ENCODE measurements at regions not wholly inside any gene's neighbourhood (a gene's known extent, or its start where the extent isn't known, plus 50 kb on each side); places are given as distances from the start of the nearest gene placed in this dataset.

- no peak for DNase-seq (ENCODE audit: low spot score)
- in situ Hi-C loops (cut with MboI; ENCODE audit: low sequenced_read_pairs, unreplicated experiment), result no loop called here
- no peak for TF ChIP-seq CTCF (IDR thresholded peaks at IDR 0.05; ENCODE audit: borderline replicate concordance, control extremely low read depth, extremely low read depth, insufficient read depth, missing control alignments)
Measured at GRCh38 chr17:77606146-77606864, 352.2 kb upstream of the TNRC6C start.

- no peak for DNase-seq (ENCODE audit: low spot score)
- in situ Hi-C loops (cut with MboI; ENCODE audit: low sequenced_read_pairs, unreplicated experiment), result no loop called here
- TF ChIP-seq CTCF (IDR thresholded peaks at IDR 0.05; ENCODE audit: borderline replicate concordance, control extremely low read depth, extremely low read depth, insufficient read depth, missing control alignments), result no peak
Measured at GRCh38 chr17:77606865-77607210, 351.7 kb upstream of the TNRC6C start.

GRCh38 chr17:77607606-77608005 lies 350.9 kb upstream of the TNRC6C start:
- no peak for DNase-seq (ENCODE audit: low spot score)
- TF ChIP-seq CTCF (IDR thresholded peaks at IDR 0.05; ENCODE audit: borderline replicate concordance, control extremely low read depth, extremely low read depth, insufficient read depth, missing control alignments), result no peak
- in situ Hi-C loops (cut with MboI; ENCODE audit: low sequenced_read_pairs, unreplicated experiment), result no loop called here

- DNase-seq (ENCODE audit: low spot score), result no peak
- in situ Hi-C loops (cut with MboI; ENCODE audit: low sequenced_read_pairs, unreplicated experiment), result no loop called here
- no peak for TF ChIP-seq CTCF (IDR thresholded peaks at IDR 0.05; ENCODE audit: borderline replicate concordance, control extremely low read depth, extremely low read depth, insufficient read depth, missing control alignments)
Measured at GRCh38 chr17:77608431-77608830, 350.1 kb upstream of the TNRC6C start.

- in situ Hi-C loops (cut with MboI; ENCODE audit: low sequenced_read_pairs, unreplicated experiment), result no loop called here
- no peak for TF ChIP-seq CTCF (IDR thresholded peaks at IDR 0.05; ENCODE audit: borderline replicate concordance, control extremely low read depth, extremely low read depth, insufficient read depth, missing control alignments)
- DNase-seq (ENCODE audit: low spot score), result peak; percentile 69
Measured at GRCh38 chr17:77609553-77610517, 348.7 kb upstream of the TNRC6C start.

- TF ChIP-seq CTCF (IDR thresholded peaks at IDR 0.05; ENCODE audit: borderline replicate concordance, control extremely low read depth, extremely low read depth, insufficient read depth, missing control alignments), result no peak
- DNase-seq (ENCODE audit: low spot score), result no peak
- in situ Hi-C loops (cut with MboI; ENCODE audit: low sequenced_read_pairs, unreplicated experiment), result no loop called here
Measured at GRCh38 chr17:77610518-77610893, 348.0 kb upstream of the TNRC6C start.
